ENCODE measurements at regions not wholly inside any gene's neighbourhood (a gene's known extent, or its start where the extent isn't known, plus 50 kb on each side); places are given as distances from the start of the nearest gene placed in this dataset.

GRCh38 chr6:12624142-12624837, 92.3 kb upstream of the PHACTR1 start:
- CTCF ChIA-PET = interaction anchor here (1.0 kb wide), 1 partner anchor 14 kb away, joined by 3 read pairs; no protein-coding TSS in a partner anchor
- Histone ChIP-seq H3K9ac (ENCODE audit: low read length) (no peak overlapping the region), H3K27ac (ENCODE audit: low read length in 2 of 2) (no peak overlapping the region), H4K20me1 (ENCODE audit: control insufficient read depth, insufficient read depth, low read length, poor library complexity, severe bottlenecking) (no peaks in the 10 kb centered on the region), H3K4me1 (ENCODE audit: control insufficient read depth in 2 of 2, insufficient read depth in 2 of 2, low read length in 2 of 2) (no peaks in the 10 kb centered on the region), H3K79me2 (ENCODE audit: control insufficient read depth, insufficient read depth, low read length) (no peaks in the 10 kb centered on the region), H2AFZ (ENCODE audit: insufficient read depth, low read depth, low read length, poor library complexity, severe bottlenecking) (no peak overlapping the region), H3K4me3 (ENCODE audit: control extremely low read depth in 1 of 5, extremely low read depth in 1 of 5, insufficient read depth in 1 of 5, low read depth in 2 of 5, low read length in 4 of 5) (no peak overlapping the region), H3K36me3 (replicated peaks in 1 of 2; ENCODE audit: control extremely low read depth in 1 of 2, control insufficient read depth in 1 of 2, extremely low read depth in 1 of 2, insufficient read depth in 2 of 2, low read length in 1 of 2) (no peaks in the 10 kb centered on the region), H3K9me3 (ENCODE audit: control extremely low read depth in 1 of 3, control insufficient read depth in 2 of 3, insufficient read depth in 1 of 3, low read length in 2 of 3) (no peaks in the 10 kb centered on the region), H3K27me3 (replicated peaks in 1 of 4; ENCODE audit: control extremely low read depth in 1 of 4, control insufficient read depth in 3 of 4, insufficient read depth in 4 of 4, low read length in 3 of 4) (no peaks in the 10 kb centered on the region), H3K4me2 (replicated peaks; ENCODE audit: low read depth, low read length, poor library complexity, severe bottlenecking) (no peak overlapping the region)
- TF ChIP-seq EZH2 (IDR thresholded peaks at IDR 0.05; ENCODE audit: borderline replicate concordance, insufficient read depth, low read depth, low read length, poor library complexity, severe bottlenecking) (no peak), CTCF (IDR thresholded peaks at IDR 0.05) (no peak)
- Mint-ChIP-seq H3K4me1 (peaks cover 20% of the 10 kb centered on the region), H3K27me3 (peaks cover 10% of the 10 kb centered on the region), H3K4me3 (no peak overlapping the region), H3K9me3 (ENCODE audit: insufficient read depth) (no peaks in the 10 kb centered on the region), H3K27ac (no peak overlapping the region)
- DNase-seq (no peak), ATAC-seq (ENCODE audit: low read depth) (no peak)
- intact Hi-C loops (cut with micrococcal nuclease) = no loop called here
- POLR2A ChIA-PET = no interaction called here
- WGBS (ENCODE audit: insufficient coverage) = 90% methylated on average over 2 of the region's 5 CpGs

- ChIA-PET POLR2A (no interaction called here), CTCF (no interaction called here)
- peaks cover 12% of the 10 kb centered on the region for H3K27me3 Mint-ChIP-seq
- Histone ChIP-seq H3K9ac (ENCODE audit: low read length) (no peak overlapping the region), H3K4me3 (ENCODE audit: control extremely low read depth in 1 of 5, extremely low read depth in 1 of 5, insufficient read depth in 1 of 5, low read depth in 2 of 5, low read length in 4 of 5) (no peak overlapping the region), H3K79me2 (ENCODE audit: control insufficient read depth, insufficient read depth, low read length) (no peaks in the 10 kb centered on the region), H3K27ac (ENCODE audit: low read length in 2 of 2) (no peak overlapping the region), H3K4me2 (replicated peaks; ENCODE audit: low read depth, low read length, poor library complexity, severe bottlenecking) (no peak overlapping the region), H2AFZ (ENCODE audit: insufficient read depth, low read depth, low read length, poor library complexity, severe bottlenecking) (no peak overlapping the region), H3K4me1 (ENCODE audit: control insufficient read depth in 2 of 2, insufficient read depth in 2 of 2, low read length in 2 of 2) (no peaks in the 10 kb centered on the region), H4K20me1 (ENCODE audit: control insufficient read depth, insufficient read depth, low read length, poor library complexity, severe bottlenecking) (no peaks in the 10 kb centered on the region), H3K27me3 (replicated peaks in 1 of 4; ENCODE audit: control extremely low read depth in 1 of 4, control insufficient read depth in 3 of 4, insufficient read depth in 4 of 4, low read length in 3 of 4) (no peaks in the 10 kb centered on the region), H3K36me3 (replicated peaks in 1 of 2; ENCODE audit: control extremely low read depth in 1 of 2, control insufficient read depth in 1 of 2, extremely low read depth in 1 of 2, insufficient read depth in 2 of 2, low read length in 1 of 2) (no peaks in the 10 kb centered on the region), H3K9me3 (ENCODE audit: control extremely low read depth in 1 of 3, control insufficient read depth in 2 of 3, insufficient read depth in 1 of 3, low read length in 2 of 3) (no peaks in the 10 kb centered on the region)
- WGBS (ENCODE audit: insufficient coverage) = no CpG with 5 or more reads among the region's 1 CpG
- TF ChIP-seq EZH2 (IDR thresholded peaks at IDR 0.05; ENCODE audit: borderline replicate concordance, insufficient read depth, low read depth, low read length, poor library complexity, severe bottlenecking) = no peak
- no peak for TF ChIP-seq CTCF (IDR thresholded peaks at IDR 0.05)
- no peak overlapping the region for H3K27ac Mint-ChIP-seq
- DNase-seq = no peak
- intact Hi-C loops (cut with micrococcal nuclease) = no loop called here
- peaks cover 3% of the 10 kb centered on the region for H3K4me1 Mint-ChIP-seq
- H3K4me3 Mint-ChIP-seq = no peak overlapping the region
- no peaks in the 10 kb centered on the region for H3K9me3 Mint-ChIP-seq (ENCODE audit: insufficient read depth)
- no peak for ATAC-seq (ENCODE audit: low read depth)
These were observed 89.5 kb upstream of the PHACTR1 start for GRCh38 chr6:12627053-12627452.
